ENCODE measurements at regions not wholly inside any gene's neighbourhood (a gene's known extent, or its start where the extent isn't known, plus 50 kb on each side); places are given as distances from the start of the nearest gene placed in this dataset.
"Not testable (repeated sequence)": the region's sequence is repeated elsewhere in the genome, so short reads cannot be mapped to it uniquely, and the experiment has no call there.

DNA sequence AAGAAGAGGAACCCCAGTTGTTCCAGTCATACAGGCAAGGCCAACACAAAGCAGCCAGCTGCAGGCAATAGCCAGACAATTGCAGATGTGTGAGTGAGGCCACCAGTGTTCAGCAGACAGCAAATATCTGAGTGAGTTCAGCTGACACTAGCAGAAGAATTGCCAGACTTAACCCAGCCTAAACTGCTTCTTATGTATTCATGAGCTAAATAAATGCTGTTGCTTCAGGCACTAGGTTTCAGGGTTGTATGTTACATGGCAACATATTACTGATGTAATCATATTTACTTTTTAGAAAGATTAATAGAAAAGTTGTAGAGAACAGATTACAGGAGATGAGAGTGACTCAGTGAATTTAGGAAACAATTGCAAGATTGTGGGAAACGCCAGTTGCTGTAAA lies 129.8 kb upstream of the CHODL start:
- no peak for DNase-seq (ENCODE audit: low read depth in 2 of 2)

DNA sequence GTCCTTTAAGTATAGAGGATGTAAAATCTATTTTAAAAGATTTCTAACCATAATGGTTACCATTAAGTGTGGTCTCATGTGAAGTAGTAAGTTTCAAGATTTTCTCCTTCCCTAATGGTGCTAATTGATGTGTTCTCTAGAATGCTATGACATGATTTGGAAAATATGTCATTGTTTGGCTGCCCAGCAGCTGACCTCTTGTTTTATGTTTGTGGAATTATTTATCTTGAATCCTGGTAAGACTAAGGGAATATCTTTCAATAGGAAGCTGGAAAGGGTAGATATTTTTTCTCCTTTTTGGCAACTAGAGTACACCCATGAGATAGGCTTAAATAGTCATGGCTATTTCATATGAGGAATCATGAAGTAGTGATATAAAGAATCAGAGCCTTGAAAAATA lies 139.8 kb upstream of the CHODL start:
- no peak for DNase-seq (ENCODE audit: low read depth in 2 of 2)

DNA sequence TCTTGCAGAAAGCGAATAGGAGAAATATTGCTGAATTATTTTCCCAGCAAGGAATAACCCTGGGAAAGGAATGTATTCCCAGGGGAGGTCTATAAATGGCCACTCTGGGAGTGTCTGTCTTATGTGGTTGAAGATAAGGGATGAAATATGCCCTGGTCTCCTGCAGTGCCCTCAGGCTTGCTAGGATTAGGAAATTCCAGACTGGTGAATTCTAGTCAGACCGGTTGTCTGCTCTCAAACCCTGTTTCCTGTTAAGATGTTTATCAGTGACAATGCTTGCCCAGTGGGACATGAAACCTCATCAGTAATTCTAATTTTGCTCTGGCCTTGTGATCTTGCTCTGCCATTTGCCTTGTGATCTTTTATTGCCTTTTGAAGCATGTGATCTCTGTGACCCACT lies 148.2 kb upstream of the CHODL start:
- not testable (repeated sequence) for DNase-seq (ENCODE audit: low read depth in 2 of 2)

DNA sequence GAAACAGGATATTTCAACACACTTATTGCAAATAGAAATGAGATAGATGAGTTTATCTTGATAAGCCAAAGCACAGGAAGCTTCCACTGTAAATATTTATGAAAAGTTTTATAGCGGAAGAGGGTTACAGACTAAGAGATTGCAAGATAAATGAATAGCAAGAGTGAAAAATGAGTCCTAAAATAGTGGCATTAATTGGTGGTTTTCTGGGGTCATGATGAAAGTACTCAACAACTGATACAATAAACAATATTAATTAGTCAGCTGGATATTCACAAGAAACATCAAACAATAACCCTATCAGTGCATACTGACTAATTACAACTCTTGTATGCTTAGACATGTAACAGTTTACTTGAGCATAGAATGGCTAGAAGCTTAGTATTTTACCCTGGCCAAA lies 154.8 kb upstream of the CHODL start:
- DNase-seq (ENCODE audit: low read depth in 2 of 2), result no peak

DNA sequence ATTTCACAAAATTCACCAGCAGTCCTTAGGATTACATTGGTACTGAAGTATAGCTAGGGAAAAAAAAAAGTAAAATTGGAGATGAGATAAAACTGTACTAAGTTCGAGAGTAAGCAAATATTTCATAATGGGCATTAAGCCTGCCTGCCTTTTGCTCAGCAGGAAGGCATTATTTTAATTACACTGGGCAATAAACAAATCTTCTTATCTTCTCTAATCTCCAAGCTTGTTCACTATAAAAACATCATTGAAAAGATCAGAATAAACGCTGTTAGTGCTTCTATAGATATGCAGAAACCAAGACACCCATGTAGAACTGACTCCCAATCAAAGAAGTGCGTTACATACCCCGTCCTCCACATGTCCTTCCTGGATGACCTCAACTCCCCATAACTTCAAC lies 174.2 kb upstream of the CHODL start:
- DNase-seq (ENCODE audit: low read depth in 2 of 2), result no peak

DNA sequence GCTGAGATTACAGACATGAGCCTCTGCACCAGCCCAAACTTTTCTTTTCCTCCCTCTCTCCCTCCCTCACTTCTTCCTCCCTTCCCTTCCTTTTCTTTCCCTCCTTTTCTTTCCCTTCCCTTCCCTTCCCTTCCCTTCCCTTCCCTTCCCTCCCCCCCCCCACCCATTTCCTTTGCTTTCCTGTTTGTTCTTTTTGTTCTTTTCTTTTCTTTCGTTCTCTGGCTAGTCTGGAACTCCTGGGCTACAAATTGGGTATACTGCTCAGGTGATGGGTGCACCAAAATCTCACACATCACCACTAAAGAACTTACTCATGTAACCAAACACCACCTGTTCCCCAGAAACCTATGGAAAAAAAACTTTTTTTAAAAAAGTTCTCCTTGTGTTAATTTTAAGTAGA lies 174.8 kb upstream of the CHODL start:
- DNase-seq (ENCODE audit: low read depth in 2 of 2), result no peak

DNA sequence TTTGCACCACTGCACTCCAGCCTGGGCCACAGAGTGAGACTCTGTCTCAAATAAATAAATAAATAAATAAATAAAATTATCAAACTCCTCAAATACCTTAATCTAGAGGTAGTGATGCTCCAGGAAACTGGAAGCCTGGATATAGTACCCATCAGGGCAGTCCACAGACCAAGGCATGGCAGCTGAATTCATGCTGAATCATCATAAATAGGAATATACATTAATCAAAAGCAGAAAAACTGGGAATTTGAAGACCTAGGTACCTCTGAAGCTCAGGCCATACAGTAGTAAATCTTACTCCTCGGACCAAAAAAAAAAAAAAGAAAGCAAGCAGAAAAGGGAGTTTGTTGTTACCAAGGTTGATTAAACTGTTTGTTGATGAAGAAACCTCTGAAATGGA lies 184.2 kb upstream of the CHODL start:
- DNase-seq (ENCODE audit: low read depth in 2 of 2), result no peak

DNA sequence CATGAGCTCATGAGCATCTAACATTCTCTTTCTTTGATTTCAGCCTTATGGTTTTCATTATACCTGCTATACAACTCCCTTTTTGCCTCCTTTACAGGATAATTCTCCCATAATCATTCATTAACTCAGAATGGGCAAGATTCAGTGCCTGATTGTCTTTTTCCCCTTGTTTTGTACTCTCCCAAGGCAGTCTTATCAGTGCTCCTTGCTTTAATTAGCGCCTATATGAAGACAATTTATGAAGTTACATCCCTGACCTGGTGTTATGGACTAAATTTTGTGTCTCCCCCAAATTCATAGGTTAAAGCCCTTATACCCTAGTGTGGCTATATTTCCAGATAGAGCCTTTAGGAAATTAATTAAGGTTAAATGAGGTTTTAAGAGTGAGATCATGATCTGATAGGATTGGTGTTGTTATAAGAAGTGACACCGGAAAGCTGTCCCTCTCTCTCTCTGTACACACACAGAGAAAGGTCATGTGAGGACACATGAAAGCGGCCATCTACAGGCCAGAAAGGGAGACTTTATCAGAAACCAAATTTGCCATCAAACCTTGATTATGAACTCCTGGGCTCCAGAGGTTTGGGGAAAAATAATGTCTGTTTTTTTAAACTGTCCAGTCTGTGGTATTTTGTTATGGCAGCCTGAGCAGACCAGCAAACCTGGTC lies 185.8 kb upstream of the CHODL start:
- no peak for DNase-seq (ENCODE audit: low read depth in 2 of 2)

DNA sequence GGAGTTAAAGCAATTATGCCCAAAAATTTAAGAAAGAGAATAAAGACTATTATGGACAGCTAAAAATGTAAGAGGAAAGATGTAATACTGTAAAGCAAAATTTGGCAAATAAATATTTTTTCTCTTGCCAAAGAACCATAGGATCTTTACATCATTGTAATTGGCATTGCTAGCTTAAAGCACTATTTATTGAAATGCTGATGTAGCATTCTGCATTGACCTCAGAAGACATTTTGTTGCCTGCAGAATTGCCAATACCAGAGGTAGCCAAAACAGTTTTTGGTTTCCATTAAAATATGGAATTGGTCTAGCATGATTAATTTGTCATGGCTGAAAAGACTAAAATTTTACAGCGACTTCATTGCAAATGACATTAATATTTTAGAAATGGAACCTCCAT lies 191.5 kb upstream of the CHODL start:
- no peak for DNase-seq (ENCODE audit: low read depth in 2 of 2)

DNA sequence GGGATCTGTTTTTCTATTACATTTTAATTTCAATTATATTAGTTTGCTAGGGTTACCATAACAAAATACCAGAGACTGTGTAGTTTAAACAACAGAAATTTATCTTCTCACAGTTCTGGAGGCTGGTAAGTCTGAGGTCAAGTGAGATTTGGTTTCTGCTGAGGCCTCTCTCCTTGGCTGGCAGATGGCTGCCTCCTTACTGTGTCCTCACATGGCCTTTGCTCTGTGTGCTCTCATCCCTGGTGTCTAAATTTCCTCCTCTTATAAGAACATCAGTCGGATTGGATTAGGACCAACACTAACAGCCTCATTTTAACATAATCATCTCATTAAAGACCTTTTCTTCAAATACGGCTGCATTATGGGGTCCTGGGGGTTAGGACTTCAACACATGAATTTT lies 195.2 kb upstream of the CHODL start:
- no peak for DNase-seq (ENCODE audit: low read depth in 2 of 2)

DNA sequence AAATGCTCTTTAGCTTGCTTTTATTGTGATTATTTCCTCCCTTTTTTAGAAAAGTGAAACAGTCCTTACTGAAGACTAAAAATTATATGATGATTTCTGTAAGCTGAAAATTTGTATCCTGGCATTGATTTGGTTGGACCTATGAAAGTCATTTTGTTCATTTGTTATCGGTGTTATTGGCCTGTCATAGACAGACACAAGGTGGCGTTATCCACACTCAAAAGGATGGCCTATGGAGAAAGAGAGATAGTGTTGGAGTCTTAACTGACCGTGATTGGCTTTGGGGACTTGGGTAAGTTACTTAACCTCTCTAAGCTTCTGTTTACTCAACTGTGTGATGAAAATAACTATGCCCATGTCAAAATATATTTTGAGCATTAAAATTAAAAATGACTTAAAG lies 203.6 kb upstream of the CHODL start:
- no peak for DNase-seq (ENCODE audit: low read depth in 2 of 2)

DNA sequence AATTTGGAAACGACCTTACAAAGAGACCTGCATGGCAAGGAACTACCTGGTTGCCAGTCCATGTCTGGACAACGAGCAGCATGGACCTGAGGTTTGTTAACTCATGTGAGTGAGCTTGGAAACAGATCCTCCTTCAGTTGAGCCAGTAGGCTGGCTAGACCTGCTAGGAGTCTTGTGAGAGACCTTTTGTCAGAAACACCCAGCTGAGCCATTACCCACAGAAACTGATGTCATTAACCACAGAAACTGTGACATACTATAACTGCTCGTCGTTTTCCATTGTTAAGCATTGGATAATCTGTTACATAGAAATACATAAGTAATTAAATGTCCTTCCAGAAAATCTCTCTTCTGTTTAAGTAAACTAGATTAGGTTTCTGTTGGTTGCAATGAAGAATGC lies 211.1 kb upstream of the C21orf91 start:
- no peak for DNase-seq (ENCODE audit: low read depth in 2 of 2)

DNA sequence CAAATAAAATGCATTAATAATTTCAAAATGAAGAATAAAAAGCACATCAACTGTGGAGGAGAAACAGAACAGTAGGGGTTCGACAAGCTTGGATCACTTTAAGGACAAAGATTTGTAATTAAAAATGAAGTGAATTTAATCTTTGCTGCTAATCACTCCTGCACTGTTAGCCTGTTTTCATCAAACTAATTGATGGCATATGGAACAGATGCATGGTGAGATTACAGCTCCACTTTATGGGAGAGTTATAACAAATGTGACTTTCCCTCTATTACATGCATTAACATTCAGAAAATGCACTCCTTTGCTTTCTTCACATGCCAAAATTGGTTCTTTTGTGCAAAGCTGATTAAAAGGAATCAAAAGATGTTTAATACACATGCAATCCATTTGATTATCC lies 207.2 kb upstream of the C21orf91 start:
- DNase-seq (ENCODE audit: low read depth in 2 of 2), result no peak

DNA sequence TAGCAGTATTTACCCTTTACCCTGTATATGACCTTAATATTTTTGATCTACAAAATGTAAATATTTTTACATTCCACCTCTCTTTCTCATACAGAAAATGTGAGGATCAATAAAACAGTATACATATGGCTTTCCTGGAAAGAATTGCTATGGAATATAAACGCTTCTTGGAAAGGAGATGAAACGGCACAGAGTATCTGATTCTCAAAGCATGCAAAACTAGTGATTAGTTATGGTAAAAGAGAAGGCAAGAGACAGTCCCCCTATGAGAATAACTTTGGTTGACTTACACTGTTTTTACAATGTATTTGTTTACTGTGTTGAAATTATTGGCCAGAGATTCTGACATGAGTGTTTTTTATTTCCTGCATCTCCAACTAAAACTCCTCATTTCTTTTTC lies 204.6 kb upstream of the C21orf91 start:
- no peak for DNase-seq (ENCODE audit: low read depth in 2 of 2)

DNA sequence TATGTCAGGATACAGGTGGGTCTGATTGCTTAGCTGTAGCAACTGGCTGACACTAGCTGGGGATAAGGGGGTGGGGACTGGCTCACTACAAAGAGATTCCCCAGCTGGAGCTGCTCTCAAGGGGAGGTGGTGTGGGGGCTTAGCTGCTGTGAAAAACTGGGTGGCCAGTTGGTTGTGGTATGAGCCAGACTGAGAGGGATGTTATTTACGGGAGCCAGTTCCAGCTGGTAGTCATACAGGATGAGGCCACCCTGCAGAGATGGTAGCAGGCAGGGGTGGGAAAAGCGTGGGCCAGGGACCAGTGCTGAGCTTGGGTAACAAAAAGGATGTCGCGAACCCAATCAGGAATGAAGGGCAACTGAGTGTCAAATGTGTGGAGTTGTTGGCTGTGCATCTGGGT lies 204.0 kb upstream of the C21orf91 start:
- no peak for DNase-seq (ENCODE audit: low read depth in 2 of 2)

DNA sequence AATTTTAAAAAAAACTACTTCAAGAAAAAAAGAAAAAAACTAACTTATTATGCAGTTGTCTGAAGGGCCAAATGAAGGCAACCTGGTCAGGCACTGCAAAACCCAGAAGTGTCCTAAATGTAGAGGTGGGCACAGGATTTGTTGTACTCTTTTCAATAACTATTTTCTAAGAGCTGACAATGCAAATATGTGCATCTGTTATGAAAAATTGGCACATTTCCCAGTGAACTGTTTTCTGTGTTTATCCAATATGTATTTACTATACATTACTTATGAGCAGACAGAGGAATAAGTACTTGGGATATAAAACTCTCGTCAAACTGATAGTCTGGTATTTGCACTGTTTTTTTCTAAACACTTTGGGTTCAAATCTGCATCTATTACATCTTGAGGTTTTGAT lies 188.0 kb upstream of the C21orf91 start:
- DNase-seq (ENCODE audit: low read depth in 2 of 2), result no peak

DNA sequence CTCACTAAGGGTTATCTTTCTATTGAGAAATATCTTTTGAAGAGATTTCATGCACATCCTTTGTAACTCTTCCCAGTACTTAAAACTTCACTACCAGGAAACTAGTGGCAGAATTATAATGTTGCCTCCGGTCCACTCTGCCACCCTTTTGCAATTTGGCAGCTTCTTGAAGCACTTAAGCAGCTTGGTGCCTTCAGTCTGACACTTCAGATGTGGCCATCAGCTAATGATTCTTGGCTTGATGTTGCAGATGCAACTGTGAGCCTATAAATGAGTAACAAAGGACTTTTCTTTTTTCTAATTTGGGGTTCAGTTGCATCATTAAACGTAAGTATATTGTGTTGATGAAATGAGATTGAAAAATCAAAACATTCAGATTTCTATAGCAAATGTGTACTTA lies 187.5 kb upstream of the C21orf91 start:
- no peak for DNase-seq (ENCODE audit: low read depth in 2 of 2)

DNA sequence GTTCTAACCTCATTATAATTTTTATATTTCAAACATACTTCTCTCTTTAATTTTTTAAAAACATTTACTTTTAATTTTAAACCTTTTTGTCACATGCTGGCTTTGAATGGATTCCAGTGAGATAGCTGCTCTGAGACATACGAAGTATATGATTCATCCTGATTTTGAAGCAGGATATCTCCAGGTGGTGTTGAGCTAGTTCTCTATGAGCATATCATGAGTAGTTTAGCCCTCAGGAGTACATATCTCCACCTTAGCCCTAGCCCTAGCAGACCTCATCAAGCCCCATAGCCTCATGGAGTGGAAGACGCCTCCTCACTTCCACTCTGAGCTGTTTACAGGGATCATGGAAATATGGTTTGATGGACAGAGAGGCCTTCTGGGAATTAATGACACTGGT lies 183.2 kb upstream of the C21orf91 start:
- DNase-seq (ENCODE audit: low read depth in 2 of 2), result no peak

DNA sequence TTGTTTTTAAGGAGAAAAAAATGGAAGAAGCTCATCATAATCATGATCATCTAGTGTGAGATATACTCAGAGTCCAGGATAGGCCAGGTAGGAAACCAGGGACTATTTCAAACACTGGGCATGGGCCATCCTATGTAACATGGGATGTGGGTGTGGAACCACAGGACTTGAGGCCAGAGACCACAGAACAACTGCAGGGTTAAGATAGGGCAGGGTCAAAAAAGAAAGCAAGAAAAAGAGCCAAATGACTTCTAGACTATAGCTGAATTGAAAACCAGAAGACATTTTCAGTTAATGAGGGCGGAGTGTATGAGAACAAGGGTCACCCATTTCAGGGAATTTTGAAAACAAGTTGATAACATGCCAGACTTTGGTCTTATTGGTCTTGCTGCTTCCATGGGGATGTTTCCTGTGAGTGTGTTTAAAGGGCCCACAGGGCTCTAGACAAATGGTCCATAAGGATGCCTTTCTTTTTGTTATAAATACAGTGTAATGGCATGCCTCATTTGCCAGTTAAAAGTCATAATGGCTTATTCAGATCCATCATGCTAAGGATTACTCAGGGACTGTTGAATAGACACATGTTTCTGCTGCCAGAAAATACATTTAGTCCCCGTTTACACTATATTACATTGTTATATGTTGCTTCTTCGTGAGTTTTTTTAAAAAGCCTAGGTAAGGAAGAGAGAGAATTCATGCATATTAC lies 182.0 kb upstream of the C21orf91 start:
- DNase-seq (ENCODE audit: low read depth in 2 of 2), result no peak

DNA sequence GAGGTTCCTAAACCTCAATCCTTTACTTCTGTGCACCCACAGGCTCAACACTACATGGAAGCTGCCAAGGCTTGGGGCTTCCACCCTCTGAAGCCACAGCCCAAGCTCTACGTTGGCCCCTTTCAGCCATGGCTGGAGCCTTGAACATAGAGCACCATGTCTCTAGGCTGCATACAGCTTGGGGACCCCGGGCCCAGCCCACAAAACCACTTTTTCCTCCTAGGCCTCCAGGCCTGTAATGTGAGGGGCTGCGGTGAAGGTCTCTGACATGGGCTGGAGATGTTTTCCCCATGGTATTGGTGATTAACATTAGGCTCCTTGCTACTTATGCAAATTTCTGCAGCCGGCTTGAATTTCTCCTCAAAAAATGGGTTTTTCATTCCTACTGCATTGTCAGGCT lies 179.4 kb upstream of the C21orf91 start:
- not testable (repeated sequence) for DNase-seq (ENCODE audit: low read depth in 2 of 2)

DNA sequence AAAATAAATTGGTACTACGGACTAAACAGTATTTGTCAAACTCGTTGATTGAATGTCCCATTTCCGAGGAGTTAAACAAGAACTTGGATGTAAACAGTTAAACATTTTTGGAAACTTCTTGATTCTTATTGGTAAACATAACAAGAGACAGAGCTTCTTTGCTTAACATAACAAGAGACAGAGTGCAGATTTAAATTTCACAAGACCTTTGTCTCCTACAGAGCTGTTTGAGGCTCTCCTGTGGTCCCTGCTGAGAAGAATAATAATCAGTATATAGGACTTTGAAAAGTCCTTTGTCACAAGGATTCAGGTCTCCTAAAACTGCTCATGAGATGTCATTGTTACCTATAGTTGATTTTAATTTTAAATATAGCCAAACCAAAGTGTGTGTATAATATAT lies 170.6 kb upstream of the C21orf91 start:
- DNase-seq (ENCODE audit: low read depth in 2 of 2), result no peak

DNA sequence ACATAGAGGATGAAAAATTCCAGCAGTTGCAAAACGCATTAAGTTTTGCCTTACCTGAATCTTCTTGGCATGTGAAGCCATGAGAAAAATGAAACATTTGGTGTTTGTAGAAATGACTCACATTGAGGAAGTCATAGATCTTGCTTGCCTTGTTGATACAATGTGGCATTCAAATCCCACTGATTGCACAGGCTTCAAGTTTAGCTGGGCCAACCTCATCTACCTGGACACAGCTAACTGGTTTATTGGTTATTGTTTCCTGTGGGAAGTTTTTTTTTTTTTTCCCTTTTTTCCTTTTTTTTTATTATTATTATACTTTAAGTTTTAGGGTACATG lies 168.9 kb upstream of the C21orf91 start:
- no peak for DNase-seq (ENCODE audit: low read depth in 2 of 2)

DNA sequence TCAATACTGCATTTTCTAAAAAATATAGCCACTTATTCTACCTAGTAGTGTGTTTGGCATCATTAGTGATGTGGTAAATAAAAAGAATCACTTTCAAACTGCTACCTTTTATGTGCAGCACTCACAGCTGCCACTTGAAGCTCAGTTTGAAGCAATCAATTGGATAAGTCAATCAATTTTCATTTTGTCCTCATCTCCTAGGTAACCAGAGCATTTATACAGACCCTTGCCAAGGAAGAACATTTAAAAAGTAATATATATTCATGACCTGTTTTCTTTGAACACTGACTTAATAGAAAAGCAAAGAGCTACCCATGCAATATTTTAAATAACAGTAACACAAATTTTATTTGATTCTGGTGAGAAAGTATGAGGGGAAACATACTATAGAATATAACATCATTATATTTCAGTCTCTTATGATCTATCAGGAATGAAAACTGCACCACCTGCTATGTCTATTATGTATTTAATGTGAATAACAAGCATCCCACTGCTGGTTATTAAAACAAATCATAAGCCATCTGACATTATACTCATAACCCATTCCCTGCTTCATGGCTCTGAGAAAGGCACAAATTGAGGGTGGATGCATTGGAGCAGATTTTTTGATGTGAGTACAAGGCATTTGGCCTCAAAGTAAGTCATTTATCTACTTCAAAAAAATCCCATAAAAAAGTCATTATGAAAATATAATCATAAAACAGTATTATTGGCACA lies 168.4 kb upstream of the C21orf91 start:
- no peak for DNase-seq (ENCODE audit: low read depth in 2 of 2)
